ENCODE measurements at regions not wholly inside any gene's neighbourhood (a gene's known extent, or its start where the extent isn't known, plus 50 kb on each side); places are given as distances from the start of the nearest gene placed in this dataset.

- no peak for ATAC-seq
- BruUV-seq (replicated peaks): no TSS peak
- no peak overlapping the region for H3K4me3 ChIP-seq (replicated peaks in 1 of 2; ENCODE audit: low read depth in 1 of 2, low read length in 2 of 2)
- CTCF ChIA-PET: no interaction called here
- H2AFZ ChIP-seq (ENCODE audit: low read depth, low read length, poor library complexity, severe bottlenecking): no peak overlapping the region
- RAD21 ChIA-PET (ENCODE audit: low non-redundant PET in 1 of 2, low total read pairs in 2 of 2, uncharacterized antibody in 2 of 2, unreplicated experiment in 2 of 2): no interaction called here
- no peak for TF ChIP-seq EGR1 (IDR thresholded peaks at IDR 0.05; ENCODE audit: low read depth)
- TF ChIP-seq ZNF274 (IDR thresholded peaks at IDR 0.05; ENCODE audit: low read depth, low read length): no peak
- TF ChIP-seq POLR2AphosphoS5 (IDR thresholded peaks at IDR 0.05; ENCODE audit: low read depth, low read length): no peak
- no peak for TF ChIP-seq SRF (IDR thresholded peaks at IDR 0.05; ENCODE audit: low read depth)
- no peak for TF ChIP-seq JUND (IDR thresholded peaks at IDR 0.05)
- TF ChIP-seq, protein P1, sequence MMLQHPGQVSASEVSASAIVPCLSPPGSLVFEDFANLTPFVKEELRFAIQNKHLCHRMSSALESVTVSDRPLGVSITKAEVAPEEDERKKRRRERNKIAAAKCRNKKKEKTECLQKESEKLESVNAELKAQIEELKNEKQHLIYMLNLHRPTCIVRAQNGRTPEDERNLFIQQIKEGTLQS (IDR thresholded peaks at IDR 0.05): no peak
- no peak for TF ChIP-seq POLR2A (IDR thresholded peaks at IDR 0.05; ENCODE audit: borderline replicate concordance, extremely low read depth, insufficient read depth, insufficient read length)
- no peak for TF ChIP-seq YY1 (IDR thresholded peaks at IDR 0.05; ENCODE audit: extremely low read depth, insufficient replicate concordance, low read depth, low read length)
- TF ChIP-seq, protein P2, sequence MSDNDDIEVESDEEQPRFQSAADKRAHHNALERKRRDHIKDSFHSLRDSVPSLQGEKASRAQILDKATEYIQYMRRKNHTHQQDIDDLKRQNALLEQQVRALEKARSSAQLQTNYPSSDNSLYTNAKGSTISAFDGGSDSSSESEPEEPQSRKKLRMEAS (IDR thresholded peaks at IDR 0.05): no peak
- no peak for TF ChIP-seq EZH2phosphoT487 (IDR thresholded peaks at IDR 0.05; ENCODE audit: borderline replicate concordance)
- TF ChIP-seq CEBPB (IDR thresholded peaks at IDR 0.05; ENCODE audit: low read depth): no peak
- TF ChIP-seq, protein P3, sequence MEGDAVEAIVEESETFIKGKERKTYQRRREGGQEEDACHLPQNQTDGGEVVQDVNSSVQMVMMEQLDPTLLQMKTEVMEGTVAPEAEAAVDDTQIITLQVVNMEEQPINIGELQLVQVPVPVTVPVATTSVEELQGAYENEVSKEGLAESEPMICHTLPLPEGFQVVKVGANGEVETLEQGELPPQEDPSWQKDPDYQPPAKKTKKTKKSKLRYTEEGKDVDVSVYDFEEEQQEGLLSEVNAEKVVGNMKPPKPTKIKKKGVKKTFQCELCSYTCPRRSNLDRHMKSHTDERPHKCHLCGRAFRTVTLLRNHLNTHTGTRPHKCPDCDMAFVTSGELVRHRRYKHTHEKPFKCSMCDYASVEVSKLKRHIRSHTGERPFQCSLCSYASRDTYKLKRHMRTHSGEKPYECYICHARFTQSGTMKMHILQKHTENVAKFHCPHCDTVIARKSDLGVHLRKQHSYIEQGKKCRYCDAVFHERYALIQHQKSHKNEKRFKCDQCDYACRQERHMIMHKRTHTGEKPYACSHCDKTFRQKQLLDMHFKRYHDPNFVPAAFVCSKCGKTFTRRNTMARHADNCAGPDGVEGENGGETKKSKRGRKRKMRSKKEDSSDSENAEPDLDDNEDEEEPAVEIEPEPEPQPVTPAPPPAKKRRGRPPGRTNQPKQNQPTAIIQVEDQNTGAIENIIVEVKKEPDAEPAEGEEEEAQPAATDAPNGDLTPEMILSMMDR (IDR thresholded peaks at IDR 0.05 in 2 of 3, conservative IDR thresholded peaks at IDR 0.05 in 1 of 3; ENCODE audit: borderline replicate concordance in 1 of 3, insufficient read depth in 1 of 3, low read depth in 2 of 3, low read length in 2 of 3): no peak
- no peak for TF ChIP-seq RAD21 (IDR thresholded peaks at IDR 0.05; ENCODE audit: low read depth)
- TF ChIP-seq EZH2 (IDR thresholded peaks at IDR 0.05): no peak
- H3K27me3 ChIP-seq (ENCODE audit: insufficient read depth, low read length): no peaks in the 10 kb centered on the region
- intact Hi-C loops (cut with micrococcal nuclease): no loop called here
- POLR2A ChIA-PET: no interaction called here
- no peak overlapping the region for H3K27ac ChIP-seq (ENCODE audit: low read depth, low read length)
- no peak overlapping the region for H3K9ac ChIP-seq (ENCODE audit: low read length)
- H3K4me2 ChIP-seq (ENCODE audit: low read length): no peak overlapping the region
- no peaks in the 10 kb centered on the region for H3K9me3 ChIP-seq (ENCODE audit: control insufficient read depth in 1 of 2, insufficient read depth in 1 of 2, low read depth in 1 of 2, low read length in 2 of 2)
- H3K36me3 ChIP-seq (ENCODE audit: control insufficient read depth in 1 of 2, insufficient read depth in 2 of 2, low read length in 2 of 2): no peaks in the 10 kb centered on the region
- peaks cover 0 to 6% of the 10 kb centered on the region in 2 experiments; a peak in 1 of 4 replicates for H3K4me1 ChIP-seq (ENCODE audit: control insufficient read depth in 1 of 2, insufficient read depth in 2 of 2, low read length in 2 of 2)
- H4K20me1 ChIP-seq (ENCODE audit: insufficient read depth): no peaks in the 10 kb centered on the region
- no peak for DNase-seq (ENCODE audit: low read depth, low spot score)
- no peaks in the 10 kb centered on the region for H3K9me2 ChIP-seq (ENCODE audit: insufficient read depth)
- H3K79me2 ChIP-seq (ENCODE audit: insufficient read depth, low read length): no peaks in the 10 kb centered on the region
Measured at GRCh38 chrX:13389501-13389900, 69.6 kb upstream of the ATXN3L start.
